ENCODE measurements at regions not wholly inside any gene's neighbourhood (a gene's known extent, or its start where the extent isn't known, plus 50 kb on each side); places are given as distances from the start of the nearest gene placed in this dataset.

DNA sequence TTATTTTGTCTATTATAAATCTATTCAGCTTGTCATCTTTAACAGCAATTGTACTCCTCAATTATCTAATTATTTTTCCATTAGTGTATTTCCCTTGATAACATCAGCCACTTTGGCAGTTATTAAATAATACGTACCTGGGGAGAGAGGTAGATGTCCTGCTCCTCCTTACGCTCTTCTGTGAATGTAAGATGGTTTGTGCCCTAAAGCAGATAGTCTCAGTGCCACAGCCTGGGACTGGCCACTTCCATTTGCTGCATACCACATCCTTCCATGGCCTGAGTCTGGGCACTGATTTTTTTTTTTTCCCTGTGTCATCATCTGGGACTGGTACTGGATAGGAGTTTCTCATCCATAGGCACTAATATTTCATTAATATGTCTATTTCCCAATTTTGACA is 632.4 kb upstream of the LRRTM4 start:
- no peaks in the 10 kb centered on the region for H3K36me3 ChIP-seq (replicated peaks in 1 of 2; ENCODE audit: control insufficient read depth in 1 of 2, insufficient read depth in 2 of 2, low read length in 2 of 2)
- H3K4me3 ChIP-seq (replicated peaks in 1 of 3; ENCODE audit: insufficient read depth in 1 of 3, low read depth in 2 of 3, low read length in 3 of 3) = no peak overlapping the region
- H3K9me3 ChIP-seq (ENCODE audit: low read length) = no peaks in the 10 kb centered on the region
- H2AFZ ChIP-seq (ENCODE audit: low read length) = no peak overlapping the region
- intact Hi-C loops (cut with micrococcal nuclease; ENCODE audit: unreplicated experiment) = no loop called here
- in situ Hi-C loops (cut with HindIII; ENCODE audit: extremely low pct_ligation_motif_present, low pct_unique_long_range_greater_than_20kb) = no loop called here
- H3K27ac ChIP-seq (ENCODE audit: extremely low read length, insufficient read depth, low read length) = no peak overlapping the region
- BruUV-seq (replicated peaks) = no TSS peak
- no peaks in the 10 kb centered on the region for H3K27me3 ChIP-seq (ENCODE audit: control insufficient read depth in 1 of 2, insufficient read depth in 2 of 2, low read length in 2 of 2)
- H3K4me1 ChIP-seq (ENCODE audit: insufficient read depth, low read length) = no peaks in the 10 kb centered on the region
- H3K4me2 ChIP-seq (ENCODE audit: low read depth, low read length) = no peak overlapping the region
- H3K9ac ChIP-seq (ENCODE audit: insufficient read depth, low read depth, low read length) = no peak overlapping the region
- ATAC-seq (no peak), FAIRE-seq (no peak), DNase-seq (ENCODE audit: low spot score) (no peak)
- TF ChIP-seq TARDBP (CRISPR knock-in tag; IDR thresholded peaks at IDR 0.05) (no peak), ZFAT (CRISPR knock-in tag; conservative IDR thresholded peaks at IDR 0.05) (no peak), SMARCC2 (IDR thresholded peaks at IDR 0.05) (no peak), SALL2 (CRISPR knock-in tag; IDR thresholded peaks at IDR 0.05) (no peak), ARID2 (CRISPR knock-in tag; IDR thresholded peaks at IDR 0.05; ENCODE audit: borderline replicate concordance) (no peak), ZNF772 (CRISPR knock-in tag; IDR thresholded peaks at IDR 0.05) (no peak)
- TF ChIP-seq, protein P1, sequence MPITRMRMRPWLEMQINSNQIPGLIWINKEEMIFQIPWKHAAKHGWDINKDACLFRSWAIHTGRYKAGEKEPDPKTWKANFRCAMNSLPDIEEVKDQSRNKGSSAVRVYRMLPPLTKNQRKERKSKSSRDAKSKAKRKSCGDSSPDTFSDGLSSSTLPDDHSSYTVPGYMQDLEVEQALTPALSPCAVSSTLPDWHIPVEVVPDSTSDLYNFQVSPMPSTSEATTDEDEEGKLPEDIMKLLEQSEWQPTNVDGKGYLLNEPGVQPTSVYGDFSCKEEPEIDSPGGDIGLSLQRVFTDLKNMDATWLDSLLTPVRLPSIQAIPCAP (CRISPR knock-in tag; IDR thresholded peaks at IDR 0.05; ENCODE audit: low read depth) = no peak
- TF ChIP-seq, protein P2, sequence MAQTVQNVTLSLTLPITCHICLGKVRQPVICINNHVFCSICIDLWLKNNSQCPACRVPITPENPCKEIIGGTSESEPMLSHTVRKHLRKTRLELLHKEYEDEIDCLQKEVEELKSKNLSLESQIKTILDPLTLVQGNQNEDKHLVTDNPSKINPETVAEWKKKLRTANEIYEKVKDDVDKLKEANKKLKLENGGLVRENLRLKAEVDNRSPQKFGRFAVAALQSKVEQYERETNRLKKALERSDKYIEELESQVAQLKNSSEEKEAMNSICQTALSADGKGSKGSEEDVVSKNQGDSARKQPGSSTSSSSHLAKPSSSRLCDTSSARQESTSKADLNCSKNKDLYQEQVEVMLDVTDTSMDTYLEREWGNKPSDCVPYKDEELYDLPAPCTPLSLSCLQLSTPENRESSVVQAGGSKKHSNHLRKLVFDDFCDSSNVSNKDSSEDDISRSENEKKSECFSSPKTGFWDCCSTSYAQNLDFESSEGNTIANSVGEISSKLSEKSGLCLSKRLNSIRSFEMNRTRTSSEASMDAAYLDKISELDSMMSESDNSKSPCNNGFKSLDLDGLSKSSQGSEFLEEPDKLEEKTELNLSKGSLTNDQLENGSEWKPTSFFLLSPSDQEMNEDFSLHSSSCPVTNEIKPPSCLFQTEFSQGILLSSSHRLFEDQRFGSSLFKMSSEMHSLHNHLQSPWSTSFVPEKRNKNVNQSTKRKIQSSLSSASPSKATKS (CRISPR knock-in tag; IDR thresholded peaks at IDR 0.05) = no peak
- TF ChIP-seq, protein P3, sequence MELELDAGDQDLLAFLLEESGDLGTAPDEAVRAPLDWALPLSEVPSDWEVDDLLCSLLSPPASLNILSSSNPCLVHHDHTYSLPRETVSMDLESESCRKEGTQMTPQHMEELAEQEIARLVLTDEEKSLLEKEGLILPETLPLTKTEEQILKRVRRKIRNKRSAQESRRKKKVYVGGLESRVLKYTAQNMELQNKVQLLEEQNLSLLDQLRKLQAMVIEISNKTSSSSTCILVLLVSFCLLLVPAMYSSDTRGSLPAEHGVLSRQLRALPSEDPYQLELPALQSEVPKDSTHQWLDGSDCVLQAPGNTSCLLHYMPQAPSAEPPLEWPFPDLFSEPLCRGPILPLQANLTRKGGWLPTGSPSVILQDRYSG (CRISPR knock-in tag; IDR thresholded peaks at IDR 0.05) = no peak
- POLR2A ChIA-PET = no interaction called here
- peaks cover 30% of the 10 kb centered on the region for H4K20me1 ChIP-seq (ENCODE audit: insufficient read depth, low read length)
- CTCF ChIA-PET (ENCODE audit: low intra/inter-chr PET ratio, low total read pairs) = no interaction called here
- 90% methylated on average over 2 of the region's 2 CpGs for WGBS (ENCODE audit: low lambda C conversion rate)
- H3K79me2 ChIP-seq (ENCODE audit: insufficient read depth, low read length) = no peaks in the 10 kb centered on the region

All from HepG2 (cell line).